Vagina (tissue), 2 donors: ENCODE measurements at regions not wholly inside any gene's neighbourhood (a gene's known extent, or its start where the extent isn't known, plus 50 kb on each side); places are given as distances from the start of the nearest gene placed in this dataset.

Experiments
- DNase-seq, 2 donors: peaks; one replicate each; pipeline ENCODE4 v3.0.0-alpha.2; 2017; ENCODE audit errors: extremely low spot score in 2 of 2
- H3K27ac ChIP-seq: fragments of 200-600 bp; sonication (generic); one replicate; pipeline ENCODE4 v1.5.1; 2019
- H3K27me3 ChIP-seq: fragments of 200-600 bp; sonication (generic); one replicate; pipeline ENCODE4 v1.5.1; 2019
- H3K36me3 ChIP-seq, 2 donors: fragments of 200-600 bp; sonication (generic); one replicate each; pipeline ENCODE4 v1.5.1; 2017 to 2019
- H3K4me1 ChIP-seq: fragments of 200-600 bp; sonication (generic); one replicate; pipeline ENCODE4 v1.5.1; 2019
- H3K4me3 ChIP-seq, 2 donors: fragments of 200-600 bp; sonication (generic); 1 replicate in 1 of 2; 2 replicates in 1 of 2; pipeline ENCODE4 v1.5.1; 2016 to 2019
- H3K9me3 ChIP-seq: fragments of 200-600 bp; sonication (generic); one replicate; pipeline ENCODE4 v1.5.1; 2019
- CTCF ChIP-seq, 3 experiments: fragments of 450-650 bp in 2 of 3; fragments of 200-600 bp in 1 of 3; sonication (generic) in 1 of 3; IDR thresholded peaks; one replicate each; pipeline ENCODE4 v1.5.1; 2017 to 2019; ENCODE audit warnings: antibody characterized with exemption in 3 of 3, mild to moderate bottlenecking in 2 of 3, moderate library complexity in 2 of 3
- POLR2A ChIP-seq, 2 donors: fragments of 450-650 bp; IDR thresholded peaks; one replicate each; pipeline ENCODE4 v1.6.1; 2017; ENCODE audit warnings: antibody characterized with exemption in 2 of 2, mild to moderate bottlenecking in 2 of 2, moderate library complexity in 2 of 2
- POLR2AphosphoS5 ChIP-seq, 2 donors: sonication (generic); formaldehyde crosslinking; IDR thresholded peaks; one replicate each; pipeline ENCODE4 v1.9.0; 2017; ENCODE audit warnings: antibody characterized with exemption in 2 of 2, mild to moderate bottlenecking in 2 of 2, low read depth in 1 of 2; ENCODE audit not compliant: insufficient read depth in 1 of 2
- intact Hi-C: fragments of 100-400 bp; cut with DNase I; formaldehyde crosslinking; loops from one replicate; pipeline ENCODE4 v1.15.1; 2023

DNA sequence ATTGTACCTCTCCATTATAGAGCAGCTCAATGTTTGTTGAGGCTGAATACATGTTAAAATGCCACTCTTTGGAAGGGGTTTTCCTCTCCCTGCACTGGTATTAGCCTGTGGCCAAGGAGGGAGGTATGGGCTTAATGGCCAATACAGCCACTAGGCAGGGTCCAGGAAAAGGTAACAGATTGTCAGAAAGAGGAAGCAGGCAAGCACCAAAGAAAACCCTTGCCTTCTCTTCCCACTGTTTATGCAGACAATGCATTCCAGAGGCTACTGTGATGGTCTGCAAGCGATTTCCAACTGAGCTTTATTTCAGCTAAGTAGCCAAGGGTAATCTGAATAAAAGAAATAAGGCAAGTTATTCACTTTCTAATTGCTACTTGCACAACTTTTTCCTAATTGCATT, 95.3 kb upstream of the SLC27A6 start:
- no peak for DNase-seq
- Histone ChIP-seq H3K4me1 (no peaks in the 10 kb centered on the region), H3K27me3 (no peaks in the 10 kb centered on the region), H3K36me3 (no peaks in the 10 kb centered on the region), H3K4me3 (no peak overlapping the region), H3K27ac (no peak overlapping the region), H3K9me3 (no peaks in the 10 kb centered on the region)
- TF ChIP-seq POLR2AphosphoS5 (IDR thresholded peaks at IDR 0.05; ENCODE audit: insufficient read depth in 1 of 2, low read depth in 1 of 2) (no peak), CTCF (IDR thresholded peaks at IDR 0.05) (no peak), POLR2A (IDR thresholded peaks at IDR 0.05) (no peak)
- intact Hi-C loops, result no loop called here

DNA sequence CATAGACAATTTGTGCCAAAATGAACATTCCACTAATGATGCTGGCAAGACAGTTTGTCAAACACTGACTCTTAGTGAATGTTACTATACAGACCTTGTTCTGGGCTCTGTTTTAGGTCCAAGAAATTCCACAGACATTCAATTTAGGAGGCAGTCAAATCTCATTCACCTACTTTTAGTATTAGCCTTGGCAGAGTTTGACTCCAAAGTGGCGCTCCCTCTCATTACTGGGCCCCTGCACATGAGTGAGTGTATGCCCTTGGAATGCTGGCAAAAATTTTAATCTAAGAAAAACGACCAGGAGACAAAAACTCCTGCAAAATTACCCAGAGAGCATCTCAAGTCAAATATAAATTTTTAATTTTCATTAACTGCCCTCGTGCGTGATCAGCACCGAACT, 94.9 kb upstream of the SLC27A6 start:
- TF ChIP-seq CTCF (IDR thresholded peaks at IDR 0.05) (no peak), POLR2A (IDR thresholded peaks at IDR 0.05) (no peak), POLR2AphosphoS5 (IDR thresholded peaks at IDR 0.05; ENCODE audit: insufficient read depth in 1 of 2, low read depth in 1 of 2) (no peak)
- Histone ChIP-seq H3K27ac (no peak overlapping the region), H3K27me3 (no peaks in the 10 kb centered on the region), H3K9me3 (no peaks in the 10 kb centered on the region), H3K4me3 (no peak overlapping the region), H3K36me3 (no peaks in the 10 kb centered on the region), H3K4me1 (no peaks in the 10 kb centered on the region)
- intact Hi-C loops, result no loop called here
- DNase-seq, result no peak

- Histone ChIP-seq H3K9me3 (no peaks in the 10 kb centered on the region), H3K27ac (no peak overlapping the region), H3K27me3 (no peaks in the 10 kb centered on the region), H3K36me3 (no peaks in the 10 kb centered on the region), H3K4me1 (no peaks in the 10 kb centered on the region), H3K4me3 (no peak overlapping the region)
- DNase-seq, result no peak
- intact Hi-C loops, result no loop called here
- TF ChIP-seq POLR2AphosphoS5 (IDR thresholded peaks at IDR 0.05; ENCODE audit: insufficient read depth in 1 of 2, low read depth in 1 of 2) (no peak), POLR2A (IDR thresholded peaks at IDR 0.05) (no peak), CTCF (IDR thresholded peaks at IDR 0.05) (no peak)
Observed at GRCh38 chr5:128870923-128871322, 94.4 kb upstream of the SLC27A6 start.

GRCh38 chr5:128876569-128877382, 88.5 kb upstream of the SLC27A6 start:
- no peaks in the 10 kb centered on the region for H3K27me3 ChIP-seq
- H3K9me3 ChIP-seq, result no peaks in the 10 kb centered on the region
- intact Hi-C loops, result no loop called here
- no peaks in the 10 kb centered on the region for H3K36me3 ChIP-seq
- no peak overlapping the region for H3K27ac ChIP-seq
- H3K4me1 ChIP-seq, result no peaks in the 10 kb centered on the region
- DNase-seq, result no peak
- TF ChIP-seq POLR2AphosphoS5 (IDR thresholded peaks at IDR 0.05; ENCODE audit: insufficient read depth in 1 of 2, low read depth in 1 of 2), result no peak
- H3K4me3 ChIP-seq, result no peak overlapping the region

DNA sequence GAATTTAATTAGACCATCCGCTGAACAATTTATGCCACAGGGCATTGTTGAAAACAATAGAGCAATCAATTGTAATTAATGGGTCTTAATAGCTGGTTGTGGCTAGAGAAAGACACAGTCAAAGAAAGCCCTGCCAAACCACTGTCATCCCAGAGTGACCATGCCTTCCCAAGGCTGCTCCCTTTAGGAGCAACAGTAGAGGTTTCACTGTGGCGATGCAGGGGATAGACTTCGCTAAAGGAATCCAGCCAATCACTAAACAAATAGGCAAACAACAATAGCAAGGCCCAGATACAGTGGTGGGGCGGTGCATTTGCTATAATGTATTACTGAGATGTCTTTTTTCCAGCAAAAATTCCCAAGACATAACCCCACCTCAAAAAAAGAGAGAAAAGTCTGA, 87.8 kb upstream of the SLC27A6 start:
- TF ChIP-seq POLR2AphosphoS5 (IDR thresholded peaks at IDR 0.05; ENCODE audit: insufficient read depth in 1 of 2, low read depth in 1 of 2) (no peak), POLR2A (IDR thresholded peaks at IDR 0.05) (no peak), CTCF (IDR thresholded peaks at IDR 0.05) (no peak)
- Histone ChIP-seq H3K27ac (no peak overlapping the region), H3K4me1 (no peaks in the 10 kb centered on the region), H3K4me3 (no peak overlapping the region), H3K36me3 (no peaks in the 10 kb centered on the region), H3K9me3 (no peaks in the 10 kb centered on the region), H3K27me3 (no peaks in the 10 kb centered on the region)
- no peak for DNase-seq
- intact Hi-C loops, result no loop called here
